ENCODE measurements at regions not wholly inside any gene's neighbourhood (a gene's known extent, or its start where the extent isn't known, plus 50 kb on each side); places are given as distances from the start of the nearest gene placed in this dataset.

GRCh38 chr5:92775711-92776615 is 805.1 kb downstream of the NR2F1-AS1 start:
- no peak overlapping the region for H3K4me3 ChIP-seq (ENCODE audit: low read length in 3 of 3)
- FAIRE-seq (no peak), DNase-seq (peak in 1 of 5 donors; percentile 34)
- H3K9me3 ChIP-seq (ENCODE audit: control insufficient read depth in 2 of 3, insufficient read depth in 1 of 3, low read length in 3 of 3) = no peaks in the 10 kb centered on the region
- TF ChIP-seq CTCF (IDR thresholded peaks at IDR 0.05; ENCODE audit: borderline replicate concordance, extremely low read depth, insufficient read depth) = no peak
- H3K4me1 ChIP-seq (ENCODE audit: control insufficient read depth in 2 of 3, insufficient read depth in 2 of 3, low read depth in 1 of 3, low read length in 3 of 3) = no peaks in the 10 kb centered on the region
- H3K27me3 ChIP-seq (ENCODE audit: control insufficient read depth, insufficient read depth, low read length) = no peaks in the 10 kb centered on the region
- intact Hi-C loops (cut with DNase I) = no loop called here
- no peaks in the 10 kb centered on the region for H3K36me3 ChIP-seq (ENCODE audit: control insufficient read depth in 2 of 3, insufficient read depth in 3 of 3, low read length in 3 of 3)
- no peak overlapping the region for H3K27ac ChIP-seq (ENCODE audit: low read depth in 2 of 2, low read length in 2 of 2)
- no peak overlapping the region for H3K9ac ChIP-seq (ENCODE audit: low read length in 3 of 3)

- Histone ChIP-seq H3K4me3 (ENCODE audit: low read length in 3 of 3) (no peak overlapping the region), H3K4me1 (ENCODE audit: control insufficient read depth in 2 of 3, insufficient read depth in 2 of 3, low read depth in 1 of 3, low read length in 3 of 3) (no peaks in the 10 kb centered on the region), H3K9ac (ENCODE audit: low read length in 3 of 3) (no peak overlapping the region), H3K36me3 (ENCODE audit: control insufficient read depth in 2 of 3, insufficient read depth in 3 of 3, low read length in 3 of 3) (no peaks in the 10 kb centered on the region), H3K27me3 (ENCODE audit: control insufficient read depth, insufficient read depth, low read length) (no peaks in the 10 kb centered on the region), H3K27ac (ENCODE audit: low read depth in 2 of 2, low read length in 2 of 2) (no peak overlapping the region), H3K9me3 (ENCODE audit: control insufficient read depth in 2 of 3, insufficient read depth in 1 of 3, low read length in 3 of 3) (no peaks in the 10 kb centered on the region)
- FAIRE-seq (no peak), DNase-seq (no peak)
- no peak for TF ChIP-seq CTCF (IDR thresholded peaks at IDR 0.05; ENCODE audit: borderline replicate concordance, extremely low read depth, insufficient read depth)
- intact Hi-C loops (cut with DNase I) = no loop called here
Measured at GRCh38 chr5:92769978-92770377, 811.0 kb downstream of the NR2F1-AS1 start.

GRCh38 chr5:92761585-92761984 is 819.4 kb downstream of the NR2F1-AS1 start:
- no peak for TF ChIP-seq CTCF (IDR thresholded peaks at IDR 0.05; ENCODE audit: borderline replicate concordance, extremely low read depth, insufficient read depth)
- intact Hi-C loops (cut with DNase I) = no loop called here
- DNase-seq = no peak

More at GRCh38 chr5:92761585-92761984, 819.4 kb downstream of the NR2F1-AS1 start:
- H3K9me3 ChIP-seq (ENCODE audit: control insufficient read depth in 2 of 3, insufficient read depth in 1 of 3, low read length in 3 of 3) = no peaks in the 10 kb centered on the region
- no peaks in the 10 kb centered on the region for H3K36me3 ChIP-seq (ENCODE audit: control insufficient read depth in 2 of 3, insufficient read depth in 3 of 3, low read length in 3 of 3)
- no peaks in the 10 kb centered on the region for H3K27me3 ChIP-seq (ENCODE audit: control insufficient read depth, insufficient read depth, low read length)
- no peaks in the 10 kb centered on the region for H3K4me1 ChIP-seq (ENCODE audit: control insufficient read depth in 2 of 3, insufficient read depth in 2 of 3, low read depth in 1 of 3, low read length in 3 of 3)
- H3K4me3 ChIP-seq (ENCODE audit: low read length in 3 of 3) = no peak overlapping the region
- no peak overlapping the region for H3K9ac ChIP-seq (ENCODE audit: low read length in 3 of 3)
- FAIRE-seq = no peak
- H3K27ac ChIP-seq (ENCODE audit: low read depth in 2 of 2, low read length in 2 of 2) = no peak overlapping the region
